HFFc6 (cell line): ENCODE measurements at regions not wholly inside any gene's neighbourhood (a gene's known extent, or its start where the extent isn't known, plus 50 kb on each side); places are given as distances from the start of the nearest gene placed in this dataset.

Experiments used
- DNase-seq: peaks from one replicate; pipeline ENCODE4 v3.0.0-alpha.2; 2018
- H3K27ac Mint-ChIP-seq: 2 replicates; pipeline ENCODE4 v1.8.0; 2020; ENCODE audit warnings: mild to moderate bottlenecking, mixed read lengths
- H3K27me3 Mint-ChIP-seq: 2 replicates; pipeline ENCODE4 v1.8.0; 2021; ENCODE audit warnings: mild to moderate bottlenecking, moderate library complexity, mixed read lengths; ENCODE audit not compliant: insufficient read depth
- H3K36me3 Mint-ChIP-seq: 2 replicates; pipeline ENCODE4 v1.8.0; 2021; ENCODE audit warnings: low read depth, mixed read lengths
- H3K4me1 Mint-ChIP-seq: 2 replicates; pipeline ENCODE4 v1.8.0; 2020; ENCODE audit warnings: low read depth, mixed read lengths
- H3K4me3 Mint-ChIP-seq: 2 replicates; pipeline ENCODE4 v1.8.0; 2020; ENCODE audit warnings: mild to moderate bottlenecking, moderate library complexity, mixed read lengths
- H3K9me3 Mint-ChIP-seq: 2 replicates; pipeline ENCODE4 v1.8.0; 2020; ENCODE audit warnings: mild to moderate bottlenecking, mixed read lengths
- CTCF ChIP-seq: fragments of 200-600 bp; sonication (generic); IDR thresholded peaks from 2 replicates; pipeline ENCODE4 v1.5.0; 2021; ENCODE audit warnings: antibody characterized with exemption, mild to moderate bottlenecking

- Mint-ChIP-seq H3K27ac (no peak overlapping the region), H3K4me3 (no peak overlapping the region), H3K9me3 (no peaks in the 10 kb centered on the region), H3K4me1 (peaks cover 15% of the 10 kb centered on the region), H3K36me3 (no peaks in the 10 kb centered on the region), H3K27me3 (peaks cover 2% of the 10 kb centered on the region; the same call in 1 of the 2 replicates)
- no peak for TF ChIP-seq CTCF
- peak; percentile 5 for DNase-seq
Measured at GRCh38 chrX:120781403-120781802, 94.3 kb downstream of the CT47B1 start.

GRCh38 chrX:120775959-120776358 lies 99.7 kb downstream of the CT47B1 start:
- no peak for DNase-seq
- TF ChIP-seq CTCF, result no peak
- H3K27me3 Mint-ChIP-seq, result peaks cover 2% of the 10 kb centered on the region
- no peak overlapping the region for H3K27ac Mint-ChIP-seq
- no peaks in the 10 kb centered on the region for H3K36me3 Mint-ChIP-seq
- H3K9me3 Mint-ChIP-seq, result no peaks in the 10 kb centered on the region
- no peak overlapping the region for H3K4me3 Mint-ChIP-seq
- peaks cover 4% of the 10 kb centered on the region; the same call in 1 of the 2 replicates for H3K4me1 Mint-ChIP-seq

- Mint-ChIP-seq H3K4me1 (peaks cover 9% of the 10 kb centered on the region), H3K27me3 (peaks cover 2% of the 10 kb centered on the region), H3K4me3 (no peak overlapping the region), H3K27ac (no peak overlapping the region), H3K9me3 (no peaks in the 10 kb centered on the region), H3K36me3 (no peaks in the 10 kb centered on the region)
- no peak for TF ChIP-seq CTCF
- no peak for DNase-seq
Measured at GRCh38 chrX:120774606-120775005, 101.1 kb downstream of the CT47B1 start.

GRCh38 chrX:120773801-120774200 lies 101.9 kb downstream of the CT47B1 start:
- H3K36me3 Mint-ChIP-seq, result no peaks in the 10 kb centered on the region
- H3K9me3 Mint-ChIP-seq, result no peaks in the 10 kb centered on the region
- H3K4me3 Mint-ChIP-seq, result no peak overlapping the region
- H3K27ac Mint-ChIP-seq, result no peak overlapping the region
- no peak for DNase-seq
- peaks cover 2% of the 10 kb centered on the region for H3K27me3 Mint-ChIP-seq
- TF ChIP-seq CTCF, result no peak
- peaks cover 11% of the 10 kb centered on the region for H3K4me1 Mint-ChIP-seq

GRCh38 chrX:120769576-120770341 lies 105.9 kb downstream of the CT47B1 start:
- H3K4me1 Mint-ChIP-seq, result peaks cover 20% of the 10 kb centered on the region
- DNase-seq, result peak; percentile 49
- H3K36me3 Mint-ChIP-seq, result no peaks in the 10 kb centered on the region
- H3K4me3 Mint-ChIP-seq, result no peak overlapping the region
- H3K27ac Mint-ChIP-seq, result peak overlapping the region; percentile 24; the same call in 1 of the 2 replicates
- H3K27me3 Mint-ChIP-seq, result no peaks in the 10 kb centered on the region; the same call in 1 of the 2 replicates
- no peaks in the 10 kb centered on the region for H3K9me3 Mint-ChIP-seq
- TF ChIP-seq CTCF, result peak; percentile 71
